ENCODE measurements at regions not wholly inside any gene's neighbourhood (a gene's known extent, or its start where the extent isn't known, plus 50 kb on each side); places are given as distances from the start of the nearest gene placed in this dataset.

DNA sequence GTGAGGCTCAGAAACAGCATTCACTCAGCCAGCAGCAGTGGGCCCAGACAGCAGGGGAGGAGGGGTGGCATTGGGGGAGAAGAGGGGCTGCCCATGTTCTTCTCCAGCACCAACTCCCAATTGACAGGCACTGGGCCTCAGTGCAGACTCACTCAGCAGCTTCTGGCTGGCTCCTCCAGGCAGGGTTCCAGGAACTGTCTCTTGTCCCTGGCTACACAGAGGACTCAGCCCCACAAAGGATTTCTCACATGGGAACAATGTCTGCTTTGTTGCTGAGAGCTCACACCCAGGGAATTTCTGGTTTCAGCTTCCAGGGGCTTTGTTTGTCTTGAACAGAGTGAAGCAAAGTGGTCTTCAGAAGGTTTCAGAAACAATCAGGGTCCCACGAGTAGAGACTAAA lies 1536.7 kb downstream of the TSPY10 start:
- Histone ChIP-seq H3K27me3 (ENCODE audit: control insufficient read depth in 1 of 2, insufficient read depth in 2 of 2, low read length in 2 of 2) (no peaks in the 10 kb centered on the region), H3K9ac (ENCODE audit: insufficient read depth, low read depth, low read length) (no peak overlapping the region), H3K79me2 (ENCODE audit: insufficient read depth, low read length) (no peaks in the 10 kb centered on the region), H3K4me3 (replicated peaks in 1 of 3; ENCODE audit: insufficient read depth in 1 of 3, low read depth in 2 of 3, low read length in 3 of 3) (no peak overlapping the region), H3K9me3 (ENCODE audit: low read length) (no peaks in the 10 kb centered on the region), H4K20me1 (ENCODE audit: insufficient read depth, low read length) (no peaks in the 10 kb centered on the region), H3K4me2 (ENCODE audit: low read depth, low read length) (peak overlapping the region; percentile 36), H2AFZ (ENCODE audit: low read length) (no peak overlapping the region), H3K36me3 (replicated peaks in 1 of 2; ENCODE audit: control insufficient read depth in 1 of 2, insufficient read depth in 2 of 2, low read length in 2 of 2) (no peaks in the 10 kb centered on the region), H3K27ac (ENCODE audit: extremely low read length, insufficient read depth, low read length) (no peak overlapping the region), H3K4me1 (ENCODE audit: insufficient read depth, low read length) (peaks cover 27% of the 10 kb centered on the region)
- no peak for FAIRE-seq
- intact Hi-C loops (cut with micrococcal nuclease; ENCODE audit: unreplicated experiment), result no loop called here
- peak; percentile 88 for ATAC-seq
- CTCF ChIA-PET (ENCODE audit: low intra/inter-chr PET ratio, low total read pairs), result no interaction called here
- no TSS peak for BruUV-seq (replicated peaks)
- in situ Hi-C loops (cut with HindIII; ENCODE audit: extremely low pct_ligation_motif_present, low pct_unique_long_range_greater_than_20kb), result no loop called here
- WGBS (ENCODE audit: low lambda C conversion rate), result no CpG with 5 or more reads among the region's 1 CpG
- peak; percentile 4 for DNase-seq (ENCODE audit: low spot score)
- TF ChIP-seq SOX13 (IDR thresholded peaks at IDR 0.05) (no peak), SOX13 (CRISPR knock-in tag; conservative IDR thresholded peaks at IDR 0.05 in 1 of 2, IDR thresholded peaks at IDR 0.05 in 1 of 2) (0 out of 4 replicates have a peak, but pooled peaks of 1 of the 2 experiments have one; percentile 27), MAF1 (CRISPR knock-in tag; IDR thresholded peaks at IDR 0.05; ENCODE audit: borderline replicate concordance) (no peak)
- POLR2A ChIA-PET, result no interaction called here

DNA sequence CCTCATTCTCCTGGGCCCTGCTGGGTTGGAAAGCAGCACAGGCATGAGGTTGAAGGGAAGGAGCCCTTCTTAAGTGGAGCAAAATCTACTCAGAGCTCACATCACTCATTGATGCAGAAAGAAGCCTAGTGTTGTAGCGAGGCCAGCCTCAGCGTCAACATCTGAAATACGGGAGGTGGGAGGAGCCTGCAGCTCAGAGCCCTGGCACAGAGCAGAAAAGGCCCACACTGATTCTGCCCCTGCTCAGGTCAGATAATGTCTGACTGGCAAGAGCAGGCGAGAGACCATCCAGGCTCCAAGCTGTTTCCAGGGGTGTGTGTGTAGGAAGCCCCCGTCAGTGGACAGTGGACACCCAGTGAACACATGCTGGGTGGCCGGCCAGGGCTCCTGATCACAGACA lies 1541.6 kb downstream of the TSPY10 start:
- Histone ChIP-seq H3K9ac (ENCODE audit: insufficient read depth, low read depth, low read length) (no peak overlapping the region), H3K79me2 (ENCODE audit: insufficient read depth, low read length) (no peaks in the 10 kb centered on the region), H3K27me3 (ENCODE audit: control insufficient read depth in 1 of 2, insufficient read depth in 2 of 2, low read length in 2 of 2) (no peaks in the 10 kb centered on the region), H4K20me1 (ENCODE audit: insufficient read depth, low read length) (no peaks in the 10 kb centered on the region), H2AFZ (ENCODE audit: low read length) (no peak overlapping the region), H3K36me3 (replicated peaks in 1 of 2; ENCODE audit: control insufficient read depth in 1 of 2, insufficient read depth in 2 of 2, low read length in 2 of 2) (no peaks in the 10 kb centered on the region), H3K4me3 (replicated peaks in 1 of 3; ENCODE audit: insufficient read depth in 1 of 3, low read depth in 2 of 3, low read length in 3 of 3) (no peak overlapping the region), H3K4me2 (ENCODE audit: low read depth, low read length) (no peak overlapping the region), H3K27ac (ENCODE audit: extremely low read length, insufficient read depth, low read length) (peak overlapping the region; percentile 91), H3K4me1 (ENCODE audit: insufficient read depth, low read length) (peaks cover 56% of the 10 kb centered on the region), H3K9me3 (ENCODE audit: low read length) (no peaks in the 10 kb centered on the region)
- ChIA-PET POLR2A (no interaction called here), CTCF (ENCODE audit: low intra/inter-chr PET ratio, low total read pairs) (no interaction called here)
- no peak for DNase-seq (ENCODE audit: low spot score)
- intact Hi-C loops (cut with micrococcal nuclease; ENCODE audit: unreplicated experiment) (no loop called here), in situ Hi-C loops (cut with HindIII; ENCODE audit: extremely low pct_ligation_motif_present, low pct_unique_long_range_greater_than_20kb) (no loop called here)
- FAIRE-seq, result no peak
- whole genome bisulfite sequencing (ENCODE audit: low lambda C conversion rate), result 90% methylated on average over 2 of the region's 6 CpGs
- no peak for ATAC-seq
- TF ChIP-seq, protein P1, sequence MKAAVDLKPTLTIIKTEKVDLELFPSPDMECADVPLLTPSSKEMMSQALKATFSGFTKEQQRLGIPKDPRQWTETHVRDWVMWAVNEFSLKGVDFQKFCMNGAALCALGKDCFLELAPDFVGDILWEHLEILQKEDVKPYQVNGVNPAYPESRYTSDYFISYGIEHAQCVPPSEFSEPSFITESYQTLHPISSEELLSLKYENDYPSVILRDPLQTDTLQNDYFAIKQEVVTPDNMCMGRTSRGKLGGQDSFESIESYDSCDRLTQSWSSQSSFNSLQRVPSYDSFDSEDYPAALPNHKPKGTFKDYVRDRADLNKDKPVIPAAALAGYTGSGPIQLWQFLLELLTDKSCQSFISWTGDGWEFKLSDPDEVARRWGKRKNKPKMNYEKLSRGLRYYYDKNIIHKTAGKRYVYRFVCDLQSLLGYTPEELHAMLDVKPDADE (CRISPR knock-in tag; IDR thresholded peaks at IDR 0.05), result no peak
- TF ChIP-seq ZNF230 (CRISPR knock-in tag; IDR thresholded peaks at IDR 0.05) (no peak), ZNF737 (CRISPR knock-in tag; IDR thresholded peaks at IDR 0.05; ENCODE audit: borderline replicate concordance) (no peak), ZNF331 (CRISPR knock-in tag; IDR thresholded peaks at IDR 0.05) (no peak), FLYWCH1 (CRISPR knock-in tag; IDR thresholded peaks at IDR 0.05) (no peak), NONO (IDR thresholded peaks at IDR 0.05) (no peak), NONO (CRISPR knock-in tag; conservative IDR thresholded peaks at IDR 0.05) (no peak), KLF15 (CRISPR knock-in tag; IDR thresholded peaks at IDR 0.05; ENCODE audit: borderline replicate concordance) (no peak), ZNF530 (CRISPR knock-in tag; IDR thresholded peaks at IDR 0.05; ENCODE audit: low read depth) (no peak), MIER3 (CRISPR knock-in tag; IDR thresholded peaks at IDR 0.05; ENCODE audit: borderline replicate concordance) (no peak), PHF8 (CRISPR knock-in tag; IDR thresholded peaks at IDR 0.05) (no peak), NFYB (CRISPR knock-in tag; IDR thresholded peaks at IDR 0.05) (no peak)
- TF ChIP-seq, protein P2, sequence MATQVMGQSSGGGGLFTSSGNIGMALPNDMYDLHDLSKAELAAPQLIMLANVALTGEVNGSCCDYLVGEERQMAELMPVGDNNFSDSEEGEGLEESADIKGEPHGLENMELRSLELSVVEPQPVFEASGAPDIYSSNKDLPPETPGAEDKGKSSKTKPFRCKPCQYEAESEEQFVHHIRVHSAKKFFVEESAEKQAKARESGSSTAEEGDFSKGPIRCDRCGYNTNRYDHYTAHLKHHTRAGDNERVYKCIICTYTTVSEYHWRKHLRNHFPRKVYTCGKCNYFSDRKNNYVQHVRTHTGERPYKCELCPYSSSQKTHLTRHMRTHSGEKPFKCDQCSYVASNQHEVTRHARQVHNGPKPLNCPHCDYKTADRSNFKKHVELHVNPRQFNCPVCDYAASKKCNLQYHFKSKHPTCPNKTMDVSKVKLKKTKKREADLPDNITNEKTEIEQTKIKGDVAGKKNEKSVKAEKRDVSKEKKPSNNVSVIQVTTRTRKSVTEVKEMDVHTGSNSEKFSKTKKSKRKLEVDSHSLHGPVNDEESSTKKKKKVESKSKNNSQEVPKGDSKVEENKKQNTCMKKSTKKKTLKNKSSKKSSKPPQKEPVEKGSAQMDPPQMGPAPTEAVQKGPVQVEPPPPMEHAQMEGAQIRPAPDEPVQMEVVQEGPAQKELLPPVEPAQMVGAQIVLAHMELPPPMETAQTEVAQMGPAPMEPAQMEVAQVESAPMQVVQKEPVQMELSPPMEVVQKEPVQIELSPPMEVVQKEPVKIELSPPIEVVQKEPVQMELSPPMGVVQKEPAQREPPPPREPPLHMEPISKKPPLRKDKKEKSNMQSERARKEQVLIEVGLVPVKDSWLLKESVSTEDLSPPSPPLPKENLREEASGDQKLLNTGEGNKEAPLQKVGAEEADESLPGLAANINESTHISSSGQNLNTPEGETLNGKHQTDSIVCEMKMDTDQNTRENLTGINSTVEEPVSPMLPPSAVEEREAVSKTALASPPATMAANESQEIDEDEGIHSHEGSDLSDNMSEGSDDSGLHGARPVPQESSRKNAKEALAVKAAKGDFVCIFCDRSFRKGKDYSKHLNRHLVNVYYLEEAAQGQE (IDR thresholded peaks at IDR 0.05; ENCODE audit: borderline replicate concordance in 1 of 2, low read depth in 1 of 2, low read length in 2 of 2), result no peak
- BruUV-seq (replicated peaks), result no TSS peak

All from HepG2 (cell line).